Neuronal stem cell (in vitro differentiated cells): ENCODE measurements at regions not wholly inside any gene's neighbourhood (a gene's known extent, or its start where the extent isn't known, plus 50 kb on each side); places are given as distances from the start of the nearest gene placed in this dataset.

Experiments used
- DNase-seq: peaks from one replicate; pipeline ENCODE4 v3.0.0-alpha.2; 2013; ENCODE audit warnings: low spot score
- H2AFZ ChIP-seq: one replicate; pipeline ENCODE4 v1.6.1; 2013; ENCODE audit warnings: mild to moderate bottlenecking, low read length, inconsistent platforms
- H2AK5ac ChIP-seq: 2 replicates; pipeline ENCODE4 v1.6.1; 2013; ENCODE audit warnings: low read depth, mild to moderate bottlenecking, inconsistent platforms, low read length, moderate library complexity, mixed read lengths
- H2BK120ac ChIP-seq: 2 replicates; pipeline ENCODE4 v1.6.1; 2013; ENCODE audit warnings: low read depth, mild to moderate bottlenecking, inconsistent platforms, low read length, moderate library complexity, mixed read lengths
- H2BK12ac ChIP-seq: one replicate; pipeline ENCODE4 v1.6.1; 2013; ENCODE audit warnings: low read length, inconsistent platforms
- H2BK15ac ChIP-seq: 2 replicates; pipeline ENCODE4 v1.6.1; 2013; ENCODE audit warnings: mild to moderate bottlenecking, low read length, inconsistent platforms, mixed read lengths
- H2BK5ac ChIP-seq: one replicate; pipeline ENCODE4 v1.6.1; 2013; ENCODE audit warnings: inconsistent platforms, mild to moderate bottlenecking, low read length, moderate library complexity
- H3K14ac ChIP-seq: one replicate; pipeline ENCODE4 v1.6.1; 2013; ENCODE audit warnings: low read length, inconsistent platforms
- H3K18ac ChIP-seq: 2 replicates; pipeline ENCODE4 v1.6.1; 2013; ENCODE audit warnings: low read length, inconsistent platforms
- H3K23ac ChIP-seq: 2 replicates; pipeline ENCODE4 v1.6.1; 2013; ENCODE audit warnings: low read depth, mild to moderate bottlenecking, mixed read lengths, low read length, inconsistent platforms; ENCODE audit not compliant: poor library complexity
- H3K27ac ChIP-seq: replicated peaks from 3 replicates; pipeline ENCODE4 v1.5.1; 2013; ENCODE audit warnings: low read length, inconsistent platforms
- H3K27me3 ChIP-seq, 3 experiments: 2 replicates each; pipeline ENCODE4 v1.6.1; 2013; ENCODE audit warnings: low read length in 3 of 3, mild to moderate bottlenecking in 2 of 3, inconsistent platforms in 1 of 3, low read depth in 1 of 3, mixed read lengths in 1 of 3, moderate library complexity in 1 of 3; ENCODE audit not compliant: control insufficient read depth in 3 of 3, insufficient read depth in 3 of 3
- H3K36me3 ChIP-seq, 2 donors: replicated peaks in 1 of 2; 2 replicates each; pipeline ENCODE4 v1.6.1; 2013; ENCODE audit warnings: low read length in 2 of 2; ENCODE audit not compliant: control insufficient read depth in 2 of 2, insufficient read depth in 2 of 2
- H3K4ac ChIP-seq: 2 replicates; pipeline ENCODE4 v1.6.1; 2013; ENCODE audit warnings: inconsistent platforms, mild to moderate bottlenecking, low read length, moderate library complexity
- H3K4me1 ChIP-seq, 2 donors: 1 replicate in 1 of 2; 2 replicates in 1 of 2; pipeline ENCODE4 v1.6.1; 2013; ENCODE audit warnings: low read length in 2 of 2, low read depth in 1 of 2; ENCODE audit not compliant: control insufficient read depth in 2 of 2, insufficient read depth in 1 of 2
- H3K4me2 ChIP-seq: one replicate; pipeline ENCODE4 v1.6.1; 2013; ENCODE audit warnings: mild to moderate bottlenecking, low read length, inconsistent platforms; ENCODE audit not compliant: insufficient read depth, poor library complexity, severe bottlenecking
- H3K4me3 ChIP-seq, 2 donors: 2 replicates each; pipeline ENCODE4 v1.5.1; 2013; ENCODE audit warnings: low read length in 2 of 2, mild to moderate bottlenecking in 2 of 2, inconsistent platforms in 1 of 2, moderate library complexity in 1 of 2
- H3K79me1 ChIP-seq: one replicate; pipeline ENCODE4 v1.6.1; 2013; ENCODE audit warnings: low read depth, mild to moderate bottlenecking, inconsistent platforms, low read length, moderate library complexity
- H3K9ac ChIP-seq: one replicate; pipeline ENCODE4 v1.6.1; 2013; ENCODE audit warnings: mild to moderate bottlenecking, low read depth, low read length, inconsistent platforms; ENCODE audit not compliant: poor library complexity
- H3K9me3 ChIP-seq, 2 donors: replicated peaks in 1 of 2; 2 replicates each; pipeline versions ENCODE3 to v1.6.1; 2013; ENCODE audit warnings: low read length in 2 of 2, mild to moderate bottlenecking in 2 of 2, inconsistent platforms in 1 of 2, low read depth in 1 of 2, mixed read lengths in 1 of 2, moderate library complexity in 1 of 2; ENCODE audit not compliant: control insufficient read depth in 2 of 2, insufficient read depth in 1 of 2
- H4K8ac ChIP-seq: one replicate; pipeline ENCODE4 v1.6.1; 2013; ENCODE audit warnings: low read depth, mild to moderate bottlenecking, inconsistent platforms, low read length, moderate library complexity
- H4K91ac ChIP-seq: one replicate; pipeline ENCODE4 v1.6.1; 2013; ENCODE audit warnings: low read length, low read depth, mild to moderate bottlenecking, inconsistent platforms; ENCODE audit not compliant: poor library complexity
- WGBS, 2 donors: extraction: QIAGEN DNeasy Blood & Tissue Kit; methylation state at CpG; one replicate each; pipeline ENCODE4 v1.1.7; 2013; ENCODE audit warnings: missing lambda C conversion rate in 2 of 2, mixed read lengths in 1 of 2; ENCODE audit not compliant: insufficient read length in 2 of 2, insufficient replicate concordance in 1 of 2; ENCODE audit errors: extremely low coverage in 2 of 2; 5-methylcytosine and 5-hydroxymethylcytosine counted together

DNA sequence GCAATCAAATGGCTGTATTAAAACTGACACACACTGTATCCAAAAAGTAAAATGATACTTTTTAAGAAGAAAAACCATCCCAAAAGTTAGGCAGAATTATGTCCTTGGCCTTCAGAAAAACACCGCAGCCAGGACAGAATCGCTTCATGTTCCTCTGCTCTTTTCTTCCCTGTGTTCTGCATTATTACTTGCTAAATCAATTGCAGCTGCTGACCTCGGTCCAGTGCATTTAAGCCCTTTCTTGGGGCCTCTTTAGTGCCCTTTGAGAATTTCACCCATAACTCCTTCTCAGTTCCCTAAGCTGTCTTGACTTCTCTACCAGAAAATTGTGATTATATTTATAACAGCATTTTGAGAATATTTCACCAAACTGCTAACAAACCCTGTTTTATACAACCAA, 696.9 kb downstream of the PCDH7 start:
- no peak for DNase-seq
- no peak overlapping the region for H3K4ac ChIP-seq
- no peak overlapping the region for H2BK12ac ChIP-seq
- no peak overlapping the region for H3K4me3 ChIP-seq
- H2BK5ac ChIP-seq, result no peak overlapping the region
- H2AK5ac ChIP-seq, result no peak overlapping the region
- H3K79me1 ChIP-seq, result no peaks in the 10 kb centered on the region
- no peak overlapping the region for H3K14ac ChIP-seq
- H2BK15ac ChIP-seq, result no peak overlapping the region
- H2BK120ac ChIP-seq, result no peak overlapping the region
- H3K18ac ChIP-seq, result no peak overlapping the region
- H3K27ac ChIP-seq, result no peak overlapping the region
- H3K4me2 ChIP-seq, result no peak overlapping the region
- H3K4me1 ChIP-seq, result peaks cover 2 to 3% of the 10 kb centered on the region in 2 donors
- no CpG with 5 or more reads among the region's 3 CpGs for WGBS, 2 donors
- H3K9me3 ChIP-seq, result no peaks in the 10 kb centered on the region
- no peak overlapping the region for H4K8ac ChIP-seq
- no peaks in the 10 kb centered on the region for H3K36me3 ChIP-seq
- H3K23ac ChIP-seq, result no peak overlapping the region
- no peaks in the 10 kb centered on the region for H3K27me3 ChIP-seq
- H4K91ac ChIP-seq, result no peak overlapping the region
- peak overlapping the region; percentile 75 for H2AFZ ChIP-seq
- H3K9ac ChIP-seq, result no peak overlapping the region

DNA sequence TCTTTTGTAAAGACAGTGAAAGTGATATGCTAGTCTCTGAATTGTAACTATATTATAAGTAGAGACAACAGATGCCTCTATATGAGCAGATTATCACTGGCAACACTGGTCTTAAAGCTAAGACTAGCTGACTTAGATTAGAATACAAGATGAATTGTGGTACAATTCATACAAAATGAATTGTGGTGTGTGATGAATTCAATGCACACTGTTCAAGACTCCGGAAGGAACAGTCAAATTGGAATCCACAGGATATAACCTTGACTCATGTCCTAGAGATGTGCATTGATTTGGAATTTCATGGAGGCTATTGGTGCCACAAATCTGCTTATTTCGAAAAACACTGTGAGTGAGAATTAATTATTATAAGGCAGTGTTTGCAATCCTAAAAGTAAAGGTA, 701.8 kb downstream of the PCDH7 start:
- no peaks in the 10 kb centered on the region for H3K36me3 ChIP-seq
- H3K4me1 ChIP-seq, result peaks cover 0 to 3% of the 10 kb centered on the region in 2 donors
- no CpG with 5 or more reads among the region's 2 CpGs for WGBS, 2 donors
- H2AFZ ChIP-seq, result no peak overlapping the region
- no peak overlapping the region for H3K23ac ChIP-seq
- no peak overlapping the region for H4K91ac ChIP-seq
- no peak overlapping the region for H3K4me3 ChIP-seq
- no peak overlapping the region for H4K8ac ChIP-seq
- no peak overlapping the region for H2BK5ac ChIP-seq
- no peak overlapping the region for H3K9ac ChIP-seq
- no peak overlapping the region for H2BK120ac ChIP-seq
- no peak overlapping the region for H3K4ac ChIP-seq
- no peak overlapping the region for H3K14ac ChIP-seq
- no peaks in the 10 kb centered on the region for H3K79me1 ChIP-seq
- H3K9me3 ChIP-seq, result no peaks in the 10 kb centered on the region
- H3K27me3 ChIP-seq, result no peaks in the 10 kb centered on the region
- H3K4me2 ChIP-seq, result no peak overlapping the region
- no peak for DNase-seq
- H3K27ac ChIP-seq, result no peak overlapping the region
- H2AK5ac ChIP-seq, result no peak overlapping the region
- no peak overlapping the region for H3K18ac ChIP-seq
- H2BK15ac ChIP-seq, result no peak overlapping the region
- H2BK12ac ChIP-seq, result no peak overlapping the region

DNA sequence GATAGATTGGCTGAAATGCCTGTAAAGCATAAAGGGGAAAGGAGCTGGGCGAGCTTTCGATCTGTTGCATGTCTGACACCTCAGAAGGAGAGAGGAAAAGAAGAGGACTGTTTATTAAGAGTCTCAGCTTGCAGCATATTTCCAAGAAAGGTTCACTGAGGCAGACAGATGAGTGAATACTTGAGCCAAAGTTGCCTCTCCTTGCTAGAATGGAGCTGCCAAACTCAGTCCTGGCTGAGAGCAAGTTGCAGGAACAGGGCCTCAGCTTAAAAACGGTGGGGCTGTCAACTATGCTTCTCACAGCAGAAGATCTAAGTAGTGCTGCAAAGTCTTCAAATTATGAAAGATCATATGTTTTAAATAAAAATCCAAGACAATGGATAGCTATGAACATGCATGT, 707.5 kb downstream of the PCDH7 start:
- Histone ChIP-seq H3K4me3 (no peak overlapping the region), H3K9ac (no peak overlapping the region), H2BK15ac (no peak overlapping the region), H3K79me1 (no peaks in the 10 kb centered on the region), H2BK12ac (no peak overlapping the region), H3K4me1 (no peaks in the 10 kb centered on the region), H2AK5ac (no peak overlapping the region), H3K9me3 (no peaks in the 10 kb centered on the region), H4K8ac (no peak overlapping the region), H3K14ac (no peak overlapping the region), H3K27me3 (no peaks in the 10 kb centered on the region), H3K4ac (no peak overlapping the region), H3K18ac (no peak overlapping the region), H2BK5ac (no peak overlapping the region), H2BK120ac (no peak overlapping the region), H3K4me2 (no peak overlapping the region), H2AFZ (peak overlapping the region; percentile 32), H3K36me3 (no peaks in the 10 kb centered on the region), H3K27ac (no peak overlapping the region), H4K91ac (no peak overlapping the region), H3K23ac (no peak overlapping the region)
- DNase-seq, result no peak
- no CpG with 5 or more reads among the region's 3 CpGs for WGBS, 2 donors

DNA sequence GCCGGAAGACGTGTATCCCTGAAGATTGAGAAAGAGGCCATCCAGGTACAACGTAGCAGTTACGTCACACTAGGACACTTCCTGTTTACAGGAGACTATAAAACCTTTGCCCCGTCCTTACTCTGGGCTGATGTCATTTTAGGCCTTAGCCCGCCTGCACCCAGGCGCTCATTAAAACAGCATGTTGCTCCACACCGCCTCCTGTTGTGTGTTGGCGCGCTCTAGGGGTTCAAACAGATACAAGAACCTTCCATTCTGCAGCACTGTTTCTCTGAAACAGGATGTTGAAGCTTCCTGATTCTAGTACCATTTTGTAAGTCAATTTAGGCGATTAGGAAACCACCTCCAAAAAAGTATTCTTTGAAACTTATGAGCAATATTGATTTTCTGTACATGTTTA, 722.1 kb downstream of the PCDH7 start:
- no peak overlapping the region for H2BK120ac ChIP-seq
- H3K4me3 ChIP-seq, result no peak overlapping the region
- H3K27ac ChIP-seq, result no peak overlapping the region
- no peak overlapping the region for H2BK12ac ChIP-seq
- no peaks in the 10 kb centered on the region for H3K4me1 ChIP-seq
- H2AFZ ChIP-seq, result no peak overlapping the region
- no peak overlapping the region for H3K4ac ChIP-seq
- no peaks in the 10 kb centered on the region for H3K9me3 ChIP-seq
- H4K8ac ChIP-seq, result no peak overlapping the region
- H2BK15ac ChIP-seq, result no peak overlapping the region
- no peak overlapping the region for H3K18ac ChIP-seq
- no peaks in the 10 kb centered on the region for H3K79me1 ChIP-seq
- H2BK5ac ChIP-seq, result no peak overlapping the region
- DNase-seq, result no peak
- WGBS, 2 donors, result no CpG with 5 or more reads among the region's 11 CpGs
- no peaks in the 10 kb centered on the region for H3K36me3 ChIP-seq
- H3K4me2 ChIP-seq, result no peak overlapping the region
- no peak overlapping the region for H3K23ac ChIP-seq
- H2AK5ac ChIP-seq, result no peak overlapping the region
- H3K14ac ChIP-seq, result no peak overlapping the region
- no peak overlapping the region for H3K9ac ChIP-seq
- H3K27me3 ChIP-seq, result no peaks in the 10 kb centered on the region
- H4K91ac ChIP-seq, result no peak overlapping the region
